BJ (cell line): ENCODE measurements at regions not wholly inside any gene's neighbourhood (a gene's known extent, or its start where the extent isn't known, plus 50 kb on each side); places are given as distances from the start of the nearest gene placed in this dataset.

Experiments used
- CTCF ChIA-PET: fragments of 350-600 bp; formaldehyde crosslinking; extraction: SDS; loops from one replicate; lab custom pipeline; 2021; ENCODE audit warnings: antibody characterized with exemption, inconsistent platforms; lab: Yijun Ruan, JAX
- POLR2A ChIA-PET: fragments of 300-600 bp; sonication (Branson Sonifier 250); formaldehyde crosslinking; extraction: SDS; loops from one replicate; lab custom pipeline; 2021; ENCODE audit warnings: antibody characterized with exemption; lab: Charles Lee
- DNase-seq: peaks from one replicate; pipeline ENCODE4 v3.0.0-alpha.2; 2011; ENCODE audit warnings: low read depth
- H3K27me3 ChIP-seq: 2 replicates; pipeline ENCODE4 v1.6.0; 2011; ENCODE audit warnings: low read length; ENCODE audit not compliant: control insufficient read depth, insufficient read depth
- H3K36me3 ChIP-seq: 2 replicates; pipeline ENCODE4 v1.5.1; 2011; ENCODE audit warnings: low read length; ENCODE audit not compliant: control insufficient read depth, insufficient read depth
- H3K4me3 ChIP-seq: 2 replicates; pipeline ENCODE4 v1.5.1; 2011; ENCODE audit warnings: low read depth, mild to moderate bottlenecking, control low read depth, low read length
- TF ChIP-seq, protein P1 (sequence below): IDR thresholded peaks from 2 replicates; pipeline ENCODE4 v1.5.1; 2011; ENCODE audit warnings: low read depth, mild to moderate bottlenecking, control low read depth, inconsistent platforms, low read length, moderate library complexity; ENCODE audit not compliant: insufficient read depth

DNA sequence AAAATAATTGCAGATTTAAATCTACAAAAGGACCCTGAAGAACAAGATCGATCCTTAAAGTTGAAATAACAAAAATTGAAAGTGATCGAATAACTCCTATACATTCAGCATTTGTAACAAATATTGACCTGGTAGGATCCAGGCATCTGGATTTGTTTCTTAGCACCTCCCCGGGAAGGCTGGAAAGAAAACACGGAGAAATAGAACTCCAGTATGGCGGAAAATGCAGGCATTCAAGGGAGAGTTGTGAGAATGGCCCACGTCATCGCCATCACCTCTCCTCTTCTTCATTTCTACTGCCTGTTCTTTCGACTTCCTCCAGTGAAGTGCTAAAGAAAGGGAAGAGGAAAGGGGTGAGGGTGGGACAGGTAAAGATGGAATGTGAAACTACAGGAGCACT lies 242.3 kb upstream of the TFAP2D start:
- Histone ChIP-seq H3K4me3 (no peak overlapping the region), H3K27me3 (no peaks in the 10 kb centered on the region), H3K36me3 (no peaks in the 10 kb centered on the region)
- TF ChIP-seq, protein P1, sequence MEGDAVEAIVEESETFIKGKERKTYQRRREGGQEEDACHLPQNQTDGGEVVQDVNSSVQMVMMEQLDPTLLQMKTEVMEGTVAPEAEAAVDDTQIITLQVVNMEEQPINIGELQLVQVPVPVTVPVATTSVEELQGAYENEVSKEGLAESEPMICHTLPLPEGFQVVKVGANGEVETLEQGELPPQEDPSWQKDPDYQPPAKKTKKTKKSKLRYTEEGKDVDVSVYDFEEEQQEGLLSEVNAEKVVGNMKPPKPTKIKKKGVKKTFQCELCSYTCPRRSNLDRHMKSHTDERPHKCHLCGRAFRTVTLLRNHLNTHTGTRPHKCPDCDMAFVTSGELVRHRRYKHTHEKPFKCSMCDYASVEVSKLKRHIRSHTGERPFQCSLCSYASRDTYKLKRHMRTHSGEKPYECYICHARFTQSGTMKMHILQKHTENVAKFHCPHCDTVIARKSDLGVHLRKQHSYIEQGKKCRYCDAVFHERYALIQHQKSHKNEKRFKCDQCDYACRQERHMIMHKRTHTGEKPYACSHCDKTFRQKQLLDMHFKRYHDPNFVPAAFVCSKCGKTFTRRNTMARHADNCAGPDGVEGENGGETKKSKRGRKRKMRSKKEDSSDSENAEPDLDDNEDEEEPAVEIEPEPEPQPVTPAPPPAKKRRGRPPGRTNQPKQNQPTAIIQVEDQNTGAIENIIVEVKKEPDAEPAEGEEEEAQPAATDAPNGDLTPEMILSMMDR, result no peak
- CTCF ChIA-PET, result no interaction called here
- POLR2A ChIA-PET, result no interaction called here
- DNase-seq, result no peak

DNA sequence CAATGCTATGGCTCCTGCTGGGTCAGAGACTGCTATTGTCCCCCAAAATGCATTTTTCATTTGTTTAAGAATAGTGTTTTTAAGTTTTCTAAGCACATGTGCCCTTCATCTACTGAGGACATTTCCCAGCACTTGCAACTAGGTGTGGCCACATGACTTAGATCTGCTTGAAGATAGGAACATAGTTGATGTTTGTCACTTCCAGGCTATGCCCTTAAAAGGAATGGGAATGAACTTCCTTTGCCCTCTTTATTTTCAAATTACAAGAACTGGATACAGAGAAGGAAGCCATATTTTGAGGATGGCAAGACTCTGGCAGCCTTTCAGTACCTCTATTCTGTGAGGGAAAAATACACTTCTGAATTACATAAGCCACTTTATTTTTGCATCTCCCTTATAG lies 203.0 kb upstream of the TFAP2D start:
- ChIA-PET POLR2A (no interaction called here), CTCF (no interaction called here)
- Histone ChIP-seq H3K27me3 (no peaks in the 10 kb centered on the region), H3K36me3 (no peaks in the 10 kb centered on the region), H3K4me3 (no peak overlapping the region)
- TF ChIP-seq, protein P1, result no peak
- DNase-seq, result no peak

DNA sequence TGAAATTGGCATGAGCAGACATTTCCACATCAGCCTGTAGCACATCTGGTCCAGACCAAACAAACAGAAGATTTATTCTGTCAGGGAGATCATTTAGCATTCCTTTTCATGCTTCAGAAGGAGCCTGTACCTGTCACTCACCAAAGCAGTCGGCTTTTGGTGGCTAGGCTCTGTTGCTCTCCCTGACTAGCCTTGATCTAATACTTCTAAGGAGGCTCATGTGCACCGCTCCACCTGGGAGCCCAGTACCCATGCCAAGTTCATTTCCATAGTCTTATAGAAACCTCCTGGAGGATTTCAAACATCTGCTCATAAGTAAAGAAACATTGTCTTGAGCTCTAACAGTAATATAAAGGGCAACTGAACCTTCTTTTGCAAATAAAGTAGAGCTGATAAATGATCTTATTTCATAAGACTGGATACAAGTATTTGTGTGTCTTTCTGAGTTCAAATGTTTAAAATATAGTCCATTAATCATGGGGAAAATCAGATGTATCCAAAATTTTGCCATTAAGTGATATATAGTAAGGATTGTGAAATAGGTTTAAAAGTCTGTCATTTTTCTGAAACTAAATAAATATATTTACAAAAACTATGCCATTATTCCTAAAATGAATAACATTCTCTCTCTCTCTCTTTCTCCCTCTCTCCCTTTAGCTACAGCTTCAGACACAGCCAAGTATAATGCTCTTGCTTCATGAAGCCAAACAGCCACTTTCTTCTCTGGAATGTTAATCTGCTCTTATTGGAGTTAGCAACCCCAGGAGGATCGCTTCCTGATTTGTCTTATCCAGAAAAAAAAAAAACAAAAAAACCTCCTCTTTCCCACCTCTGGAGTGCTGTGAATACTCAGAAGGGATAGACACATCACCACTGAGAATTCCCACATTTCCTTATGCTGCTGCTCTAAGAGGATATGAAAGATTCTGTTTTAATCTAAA lies 192.7 kb upstream of the TFAP2D start:
- ChIA-PET CTCF (no interaction called here), POLR2A (no interaction called here)
- H3K36me3 ChIP-seq, result no peaks in the 10 kb centered on the region
- TF ChIP-seq, protein P1, result no peak
- no peaks in the 10 kb centered on the region for H3K27me3 ChIP-seq
- DNase-seq, result no peak
- no peak overlapping the region for H3K4me3 ChIP-seq

DNA sequence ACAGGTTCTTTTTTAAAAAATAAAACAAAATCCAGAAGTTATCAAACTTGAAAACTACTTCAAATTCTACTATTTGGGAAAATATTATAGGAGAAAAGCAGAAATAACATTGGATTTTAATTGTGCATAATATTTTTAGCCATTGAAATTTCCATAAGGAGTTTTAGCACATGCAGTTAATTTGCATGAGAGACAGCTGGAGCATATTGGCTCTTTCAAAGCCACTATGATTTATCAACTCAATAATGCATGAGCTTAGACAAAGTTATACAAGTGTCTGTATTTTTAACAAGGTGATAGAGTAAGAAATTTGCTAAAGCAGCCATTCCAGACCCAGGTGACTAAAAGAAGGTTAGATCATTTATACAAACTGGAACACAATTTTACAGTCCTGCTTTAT lies 189.0 kb upstream of the TFAP2D start:
- no peak for DNase-seq
- POLR2A ChIA-PET, result no interaction called here
- TF ChIP-seq, protein P1, result no peak
- H3K27me3 ChIP-seq, result no peaks in the 10 kb centered on the region
- no peaks in the 10 kb centered on the region for H3K36me3 ChIP-seq
- CTCF ChIA-PET, result no interaction called here
- no peak overlapping the region for H3K4me3 ChIP-seq

DNA sequence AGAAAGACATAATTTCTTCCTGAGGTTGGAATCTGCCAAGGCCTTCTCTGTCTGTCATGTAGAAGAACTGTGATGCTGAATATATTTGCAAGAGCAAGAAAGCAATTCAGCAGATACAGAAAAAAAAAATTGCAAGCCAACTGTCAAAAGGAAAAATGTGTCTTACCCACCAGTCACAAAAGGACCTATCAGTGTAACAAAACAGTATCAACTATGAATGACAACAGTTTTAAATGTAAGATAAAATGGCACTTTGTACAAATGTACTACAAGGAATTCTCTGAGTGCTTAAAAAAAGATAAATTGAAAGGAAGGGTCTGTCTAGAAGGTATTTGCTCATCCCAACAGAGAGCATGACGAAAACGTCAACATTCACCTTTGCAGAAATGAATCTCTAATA lies 185.3 kb upstream of the TFAP2D start:
- no peak overlapping the region for H3K4me3 ChIP-seq
- ChIA-PET POLR2A (no interaction called here), CTCF (no interaction called here)
- TF ChIP-seq, protein P1, result no peak
- H3K36me3 ChIP-seq, result no peaks in the 10 kb centered on the region
- no peak for DNase-seq
- H3K27me3 ChIP-seq, result no peaks in the 10 kb centered on the region
